Endodermal cell (in vitro differentiated cells): ENCODE measurements at regions not wholly inside any gene's neighbourhood (a gene's known extent, or its start where the extent isn't known, plus 50 kb on each side); places are given as distances from the start of the nearest gene placed in this dataset.
"Not testable (repeated sequence)": the region's sequence is repeated elsewhere in the genome, so short reads cannot be mapped to it uniquely, and the experiment has no call there.

Experiments
- DNase-seq: peaks from one replicate; pipeline ENCODE4 v3.0.0-alpha.2; 2017
- H3K27ac ChIP-seq: 2 replicates; pipeline ENCODE4 v1.5.1; 2013; ENCODE audit warnings: mild to moderate bottlenecking, low read depth, low read length, moderate library complexity
- H3K27me3 ChIP-seq: 2 replicates; pipeline ENCODE4 v1.6.1; 2013; ENCODE audit warnings: mild to moderate bottlenecking, low read length, moderate library complexity; ENCODE audit not compliant: insufficient read depth, control insufficient read depth, poor library complexity, severe bottlenecking
- H3K36me3 ChIP-seq: 2 replicates; pipeline ENCODE4 v1.7.0; 2013; ENCODE audit warnings: mild to moderate bottlenecking, low read length, moderate library complexity; ENCODE audit not compliant: control insufficient read depth, insufficient read depth
- H3K4me1 ChIP-seq: one replicate; pipeline ENCODE4 v1.7.0; 2013; ENCODE audit warnings: low read length; ENCODE audit not compliant: control insufficient read depth, insufficient read depth
- H3K4me3 ChIP-seq: 2 replicates; pipeline ENCODE4 v1.5.1; 2013; ENCODE audit warnings: mild to moderate bottlenecking, low read length, moderate library complexity
- H3K9ac ChIP-seq: 2 replicates; pipeline ENCODE4 v1.6.1; 2013; ENCODE audit warnings: mild to moderate bottlenecking, low read length, moderate library complexity; ENCODE audit not compliant: poor library complexity, severe bottlenecking; ENCODE audit errors: extremely low read depth
- H3K9me3 ChIP-seq: 2 replicates; pipeline ENCODE4 v1.6.1; 2013; ENCODE audit warnings: mild to moderate bottlenecking, low read length, moderate library complexity; ENCODE audit not compliant: control insufficient read depth
- H3K27ac Mint-ChIP-seq: 2 replicates; pipeline ENCODE4 v1.8.0; 2020; ENCODE audit warnings: mixed read lengths
- H3K27me3 Mint-ChIP-seq: 2 replicates; pipeline ENCODE4 v1.8.0; 2021; ENCODE audit warnings: mild to moderate bottlenecking, mixed read lengths; ENCODE audit not compliant: insufficient read depth
- H3K36me3 Mint-ChIP-seq: 2 replicates; pipeline ENCODE4 v1.8.0; 2020; ENCODE audit warnings: low read depth, mixed read lengths
- H3K4me1 Mint-ChIP-seq: 2 replicates; pipeline ENCODE4 v1.8.0; 2020; ENCODE audit warnings: mixed read lengths
- H3K4me3 Mint-ChIP-seq: 2 replicates; pipeline ENCODE4 v1.8.0; 2020; ENCODE audit warnings: mild to moderate bottlenecking, moderate library complexity, mixed read lengths
- H3K9me3 Mint-ChIP-seq: 2 replicates; pipeline ENCODE4 v1.8.0; 2020; ENCODE audit warnings: mild to moderate bottlenecking, mixed read lengths
- CTCF ChIP-seq: fragments of 200-600 bp; sonication (generic); conservative IDR thresholded peaks from 2 replicates; pipeline ENCODE4 v1.5.0; 2021; ENCODE audit warnings: antibody characterized with exemption, mild to moderate bottlenecking
- WGBS, 2 experiments: methylation state at CpG; one replicate each; pipeline versions ENCODE4 v1.1.5 to v1.1.7; 2013; ENCODE audit warnings: missing lambda C conversion rate in 2 of 2, mixed read lengths in 1 of 2; ENCODE audit not compliant: insufficient coverage in 1 of 2, insufficient read length in 1 of 2; 5-methylcytosine and 5-hydroxymethylcytosine counted together

GRCh38 chr2:63719052-63719451 lies 122.6 kb upstream of the UGP2 start:
- Histone ChIP-seq H3K9ac (no peak overlapping the region), H3K9me3 (no peaks in the 10 kb centered on the region), H3K4me1 (no peaks in the 10 kb centered on the region), H3K27ac (no peak overlapping the region), H3K36me3 (no peaks in the 10 kb centered on the region), H3K4me3 (no peak overlapping the region), H3K27me3 (no peaks in the 10 kb centered on the region)
- peaks cover 9% of the 10 kb centered on the region for H3K9me3 Mint-ChIP-seq
- H3K27me3 Mint-ChIP-seq = no peaks in the 10 kb centered on the region
- no peaks in the 10 kb centered on the region for H3K36me3 Mint-ChIP-seq
- no peak for DNase-seq
- no peak overlapping the region for H3K4me3 Mint-ChIP-seq
- no peak for TF ChIP-seq CTCF
- no peaks in the 10 kb centered on the region for H3K4me1 Mint-ChIP-seq
- no peak overlapping the region for H3K27ac Mint-ChIP-seq
- WGBS, 2 experiments = 91% methylated on average over 1 of the region's 1 CpG; no CpG with 5 or more reads in 1 of the 2 experiments

- H3K27me3 ChIP-seq = no peaks in the 10 kb centered on the region
- Mint-ChIP-seq H3K9me3 (peaks cover 13% of the 10 kb centered on the region), H3K27ac (no peak overlapping the region), H3K4me3 (no peak overlapping the region), H3K36me3 (no peaks in the 10 kb centered on the region), H3K27me3 (no peaks in the 10 kb centered on the region), H3K4me1 (no peaks in the 10 kb centered on the region)
- TF ChIP-seq CTCF = no peak
- H3K9ac ChIP-seq = no peak overlapping the region
- H3K36me3 ChIP-seq = no peaks in the 10 kb centered on the region
- 100% methylated on average over 1 of the region's 1 CpG; no CpG with 5 or more reads in 1 of the 2 experiments for WGBS, 2 experiments
- no peak overlapping the region for H3K4me3 ChIP-seq
- H3K27ac ChIP-seq = no peak overlapping the region
- no peak for DNase-seq
- no peaks in the 10 kb centered on the region for H3K9me3 ChIP-seq
- no peaks in the 10 kb centered on the region for H3K4me1 ChIP-seq
Measured at GRCh38 chr2:63721082-63721424, 120.6 kb upstream of the UGP2 start.

- peaks cover 13% of the 10 kb centered on the region for H3K9me3 Mint-ChIP-seq
- WGBS, 2 experiments = 93% methylated on average over 14 of the region's 37 CpGs; no CpG with 5 or more reads in 1 of the 2 experiments
- not testable (repeated sequence) for H3K9me3 ChIP-seq, H3K4me1 Mint-ChIP-seq, H3K4me3 ChIP-seq, H3K27ac Mint-ChIP-seq, H3K27ac ChIP-seq, H3K36me3 Mint-ChIP-seq, H3K36me3 ChIP-seq, H3K27me3 ChIP-seq, H3K27me3 Mint-ChIP-seq, H3K9ac ChIP-seq, DNase-seq, H3K4me3 Mint-ChIP-seq, H3K4me1 ChIP-seq
Measured at GRCh38 chr2:63722284-63722683, 119.4 kb upstream of the UGP2 start.

- no peak for TF ChIP-seq CTCF
- H3K27ac ChIP-seq = no peak overlapping the region
- Mint-ChIP-seq H3K4me1 (no peaks in the 10 kb centered on the region), H3K9me3 (peaks cover 13% of the 10 kb centered on the region), H3K4me3 (no peak overlapping the region), H3K27me3 (no peaks in the 10 kb centered on the region), H3K27ac (no peak overlapping the region), H3K36me3 (no peaks in the 10 kb centered on the region)
- no peak for DNase-seq
- 100% methylated on average over 1 of the region's 1 CpG; no CpG with 5 or more reads in 1 of the 2 experiments for WGBS, 2 experiments
- H3K36me3 ChIP-seq = no peaks in the 10 kb centered on the region
- no peak overlapping the region for H3K9ac ChIP-seq
- H3K4me3 ChIP-seq = no peak overlapping the region
- no peaks in the 10 kb centered on the region for H3K4me1 ChIP-seq
- no peaks in the 10 kb centered on the region for H3K9me3 ChIP-seq
- no peaks in the 10 kb centered on the region for H3K27me3 ChIP-seq
Measured at GRCh38 chr2:63723709-63724108, 118.0 kb upstream of the UGP2 start.

- not testable (repeated sequence) for H3K27ac Mint-ChIP-seq, H3K27me3 Mint-ChIP-seq, H3K4me1 ChIP-seq, H3K4me3 Mint-ChIP-seq, H3K36me3 ChIP-seq, H3K9ac ChIP-seq, DNase-seq, H3K36me3 Mint-ChIP-seq, H3K9me3 ChIP-seq, H3K4me1 Mint-ChIP-seq, H3K27me3 ChIP-seq, H3K4me3 ChIP-seq, H3K27ac ChIP-seq
- peaks cover 13% of the 10 kb centered on the region for H3K9me3 Mint-ChIP-seq
- WGBS, 2 experiments = 94% methylated on average over 1 of the region's 1 CpG; no CpG with 5 or more reads in 1 of the 2 experiments
Measured at GRCh38 chr2:63725212-63725611, 116.5 kb upstream of the UGP2 start.
